ENCODE measurements at regions not wholly inside any gene's neighbourhood (a gene's known extent, or its start where the extent isn't known, plus 50 kb on each side); places are given as distances from the start of the nearest gene placed in this dataset.

GRCh38 chr3:118742760-118743159 is 291.9 kb downstream of the IGSF11 start:
- DNase-seq, result no peak

- DNase-seq, result no peak
Observed at GRCh38 chr3:118744186-118744585, 290.5 kb downstream of the IGSF11 start.

DNA sequence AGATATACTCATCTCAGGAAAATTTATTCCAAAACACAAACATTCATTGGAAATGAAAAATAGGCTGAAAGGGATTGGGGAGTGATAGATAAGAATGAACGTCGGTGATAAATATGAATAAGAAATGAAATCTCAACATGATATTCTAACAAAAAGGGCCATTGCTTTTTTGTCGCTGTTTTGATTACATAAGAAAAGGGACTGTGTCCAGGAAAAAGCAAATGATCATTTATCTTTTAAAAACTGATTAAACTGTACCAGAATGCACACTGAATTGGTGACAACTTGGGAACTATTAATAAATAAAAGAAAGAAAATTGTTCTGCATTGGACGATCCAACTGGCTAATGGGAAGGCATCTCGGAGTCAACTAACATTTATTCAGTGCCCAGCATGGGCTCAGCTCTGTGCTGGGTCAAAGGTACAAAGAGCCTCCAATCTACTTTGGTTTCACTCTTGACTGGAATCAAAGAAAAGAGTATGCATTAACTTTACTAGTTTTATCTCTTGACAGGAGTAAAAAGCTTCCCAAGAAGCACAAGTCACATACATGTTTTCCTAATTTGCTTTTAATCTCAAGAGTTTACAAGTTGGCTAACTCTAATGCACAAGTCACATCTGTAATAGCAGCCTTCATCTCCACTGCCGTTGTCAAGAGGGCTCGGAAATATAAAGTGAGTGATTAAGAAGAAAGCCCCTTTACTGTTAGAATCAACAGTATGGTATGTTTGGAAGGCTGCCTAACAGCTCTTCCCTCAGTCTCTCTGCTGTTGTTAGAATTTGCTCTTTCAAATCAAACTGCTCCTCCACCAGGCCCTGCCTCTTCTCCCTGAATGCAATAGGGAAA is 280.0 kb downstream of the IGSF11 start:
- DNase-seq, result no peak

DNA sequence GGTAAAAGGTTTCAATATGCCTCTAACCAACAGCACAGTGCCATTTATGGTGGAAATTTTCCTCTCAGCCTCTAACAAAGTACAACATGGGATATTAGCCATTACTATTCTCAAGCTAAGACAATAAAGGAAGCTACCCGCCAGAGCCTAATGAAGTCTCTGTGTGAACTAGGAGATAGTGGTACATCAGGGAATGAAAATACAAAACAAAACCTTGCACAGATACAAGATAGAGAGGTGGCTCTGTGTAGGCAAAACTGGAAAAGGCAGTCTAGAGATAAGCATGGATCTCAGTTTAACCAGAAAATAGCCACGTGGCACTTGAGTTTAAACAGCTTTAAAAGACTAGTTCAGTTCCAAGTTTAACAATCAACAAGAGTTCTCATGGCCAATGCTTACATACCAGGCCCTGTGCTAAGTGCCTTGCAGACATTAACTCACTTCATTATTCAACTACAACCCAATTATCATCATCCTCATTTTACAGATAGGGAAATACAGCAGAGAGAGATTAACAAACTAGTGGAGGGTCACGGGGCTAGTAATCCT is 279.3 kb downstream of the IGSF11 start:
- no peak for DNase-seq

- no peak for DNase-seq
Observed at GRCh38 chr3:118760585-118761290, 273.9 kb downstream of the IGSF11 start.

- DNase-seq, result no peak
Observed at GRCh38 chr3:118761291-118761606, 273.4 kb downstream of the IGSF11 start.

DNA sequence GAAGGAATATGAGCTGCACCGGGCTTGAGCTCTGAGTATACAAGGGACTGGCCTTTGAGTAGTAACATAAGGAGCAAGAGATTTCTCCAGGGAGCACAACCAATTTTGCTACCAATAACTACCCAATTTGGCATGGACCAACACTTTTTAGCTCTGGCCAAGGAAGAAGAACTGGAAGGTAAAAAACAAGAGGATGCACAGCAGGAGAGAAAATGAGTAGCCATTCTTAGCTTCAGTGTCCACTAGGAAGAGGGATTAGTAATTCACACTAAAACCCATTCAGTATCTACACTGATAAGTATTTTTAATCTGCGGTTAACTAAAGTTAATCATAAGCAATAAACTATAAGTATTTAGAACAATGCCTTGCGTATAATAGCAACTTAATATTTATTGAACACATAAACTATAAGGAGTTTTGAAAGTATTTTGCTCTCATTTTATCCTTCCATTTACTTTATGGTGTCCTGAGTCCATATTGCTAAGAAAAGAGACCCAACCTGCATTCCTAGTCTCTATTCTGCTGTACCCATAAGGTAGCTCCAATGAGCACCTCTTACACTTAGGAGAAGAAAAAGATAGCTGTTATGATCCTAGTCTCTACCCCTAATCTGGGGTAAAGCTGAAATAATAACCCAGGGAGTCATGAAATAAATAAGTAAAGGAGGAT is 268.9 kb downstream of the IGSF11 start:
- DNase-seq, result no peak

GRCh38 chr3:118766306-118766669 is 268.4 kb downstream of the IGSF11 start:
- no peak for DNase-seq

DNA sequence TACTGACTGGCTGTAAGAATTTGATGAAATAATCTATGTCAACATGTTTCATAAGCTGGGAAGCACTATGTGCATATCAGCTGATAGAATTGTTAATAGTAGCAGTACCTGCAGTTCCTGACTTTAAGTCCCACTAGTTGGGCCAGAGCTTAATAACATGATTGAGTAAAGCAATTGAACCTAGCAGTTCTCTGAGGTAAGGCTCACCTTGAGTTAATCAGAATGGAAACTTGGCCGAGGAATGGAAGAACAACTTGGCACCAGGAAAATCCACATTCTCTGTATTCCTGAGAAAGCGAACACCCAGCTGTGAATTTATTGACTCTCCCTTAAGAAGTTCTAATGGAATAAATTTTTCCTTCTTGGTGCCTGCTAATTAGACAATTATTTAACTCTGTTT is 262.6 kb downstream of the IGSF11 start:
- no peak for DNase-seq

DNA sequence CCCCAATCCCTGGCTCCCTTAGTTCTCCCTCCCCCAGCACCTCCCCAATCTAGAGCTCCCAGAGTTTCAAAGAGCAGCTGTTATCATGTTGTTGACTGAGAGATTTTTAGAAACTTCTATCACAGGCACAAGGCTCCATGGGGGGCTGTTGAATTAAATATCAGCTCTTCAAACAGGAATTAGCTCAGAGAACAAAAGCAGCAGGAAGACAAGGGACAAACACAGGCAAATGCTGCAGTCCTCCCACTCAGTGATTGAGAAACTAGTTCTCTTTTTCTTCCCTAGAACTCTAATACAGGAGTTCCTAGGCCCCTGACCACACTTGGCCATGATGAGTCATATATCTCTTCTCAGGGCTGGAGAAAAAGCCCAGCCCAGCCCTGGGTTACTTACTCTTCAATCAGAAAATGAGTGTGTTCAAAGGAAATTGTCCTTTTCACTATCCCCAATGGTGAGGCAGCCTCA is 262.1 kb downstream of the IGSF11 start:
- DNase-seq, result no peak

DNA sequence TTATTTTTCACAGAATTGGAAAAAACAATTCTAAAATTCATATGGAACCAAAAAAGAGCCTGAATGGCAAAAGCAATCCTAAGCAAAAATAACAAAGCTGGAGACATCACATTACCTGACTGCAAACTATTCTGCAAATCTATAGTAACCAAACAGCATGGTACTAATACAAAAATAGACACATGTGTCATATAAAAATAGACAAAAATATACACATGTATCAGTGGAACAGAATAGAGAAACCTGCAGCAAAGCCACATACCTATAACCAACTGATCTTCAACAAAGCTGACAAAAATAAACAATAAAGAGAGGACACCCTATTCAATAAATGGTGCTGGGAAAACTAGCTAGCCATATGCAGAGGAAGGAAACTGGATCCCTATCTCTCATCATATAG is 259.6 kb downstream of the IGSF11 start:
- DNase-seq, result no peak

GRCh38 chr3:118778201-118778600 is 256.4 kb downstream of the IGSF11 start:
- DNase-seq, result no peak

- no peak for DNase-seq
Observed at GRCh38 chr3:118781232-118781631, 253.4 kb downstream of the IGSF11 start.

DNA sequence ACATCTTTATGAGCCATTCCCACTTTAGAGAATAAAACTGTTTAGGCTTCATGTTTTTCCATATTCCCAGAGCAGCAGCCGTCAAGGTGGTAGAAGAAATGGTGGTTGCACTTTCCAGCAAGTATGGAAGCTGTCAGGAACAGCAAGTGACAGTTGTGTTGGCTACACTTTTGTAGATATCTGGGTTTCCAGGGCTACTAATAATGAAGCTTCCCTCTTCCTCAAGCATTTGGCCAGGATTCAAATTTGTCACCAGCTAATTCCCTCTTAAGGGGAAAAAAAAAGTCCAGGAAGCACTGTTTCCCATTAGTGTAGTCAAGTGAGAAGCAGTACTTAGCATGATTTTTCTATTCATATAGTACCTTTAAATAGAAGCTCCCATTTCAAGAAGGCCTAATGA is 252.8 kb downstream of the IGSF11 start:
- no peak for DNase-seq

- DNase-seq, result no peak
Observed at GRCh38 chr3:118782755-118783202, 251.9 kb downstream of the IGSF11 start.

- no peak for DNase-seq
Observed at GRCh38 chr3:118785415-118785814, 249.2 kb downstream of the IGSF11 start.

- no peak for DNase-seq
Observed at GRCh38 chr3:118791246-118791645, 243.4 kb downstream of the IGSF11 start.

DNA sequence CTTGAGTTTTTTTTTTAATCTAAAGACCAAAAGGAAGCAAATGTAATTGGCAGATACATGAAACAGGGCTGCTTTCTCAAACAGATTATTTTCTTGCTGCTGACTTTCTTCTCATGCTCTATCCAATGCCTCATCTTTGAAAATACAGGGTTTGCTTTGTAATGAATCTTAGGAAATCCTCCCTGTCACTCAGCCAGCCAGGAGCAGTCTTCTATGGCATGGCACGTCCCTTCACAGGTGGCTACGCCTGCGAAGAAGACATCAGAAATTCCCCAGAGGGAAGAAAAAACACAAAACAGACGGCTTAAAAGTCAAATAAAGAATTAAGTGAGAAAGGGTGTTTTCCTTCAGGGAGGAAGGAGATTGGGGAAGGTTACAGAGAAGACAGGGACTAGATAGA is 242.5 kb downstream of the IGSF11 start:
- DNase-seq, result no peak

DNA sequence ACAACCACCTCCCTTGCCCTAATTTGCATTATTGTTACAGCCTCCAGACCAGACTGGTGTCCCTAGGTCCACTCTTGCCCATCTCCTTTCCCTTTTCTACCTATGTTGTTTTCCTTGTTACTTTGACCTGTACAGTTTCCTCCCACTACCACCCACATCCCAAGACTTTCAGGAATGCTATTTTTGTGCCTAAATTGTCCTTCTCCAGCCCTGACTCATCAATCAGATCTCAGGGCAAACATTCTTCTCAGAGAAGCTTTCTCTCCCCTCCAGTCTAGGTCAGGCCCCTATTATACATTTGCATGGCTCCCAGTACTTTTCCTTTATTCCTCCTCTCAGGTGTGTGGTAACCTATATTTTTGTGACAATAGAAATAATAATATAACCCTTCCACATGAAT is 241.5 kb downstream of the IGSF11 start:
- no peak for DNase-seq

- no peak for DNase-seq
Observed at GRCh38 chr3:118799303-118799702, 235.3 kb downstream of the IGSF11 start.

DNA sequence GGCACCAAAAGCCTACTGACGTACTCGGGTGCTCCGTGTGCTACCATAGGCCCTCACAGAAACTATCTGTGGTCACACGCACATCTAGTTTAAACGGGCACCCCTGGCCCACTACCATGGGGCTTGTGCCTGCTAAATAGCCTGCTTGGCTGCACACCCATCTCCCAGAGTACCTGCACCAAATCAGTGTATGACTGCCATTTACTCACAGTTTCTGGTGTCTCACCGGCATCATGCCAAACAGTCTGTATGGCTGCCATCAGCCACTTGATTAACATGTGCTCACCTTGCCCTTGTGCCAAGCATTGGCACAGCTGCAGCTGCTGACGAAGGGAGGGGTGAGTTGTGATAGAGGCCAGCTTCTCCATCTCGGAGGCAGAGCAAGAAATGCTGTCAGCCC is 232.7 kb downstream of the IGSF11 start:
- no peak for DNase-seq

- DNase-seq, result no peak
Observed at GRCh38 chr3:118802325-118803095, 232.1 kb downstream of the IGSF11 start.

All from occipital lobe (tissue), 1 donor.